GM18858 (cell line): ENCODE measurements at regions not wholly inside any gene's neighbourhood (a gene's known extent, or its start where the extent isn't known, plus 50 kb on each side); places are given as distances from the start of the nearest gene placed in this dataset.
"Not testable (repeated sequence)": the region's sequence is repeated elsewhere in the genome, so short reads cannot be mapped to it uniquely, and the experiment has no call there.

ENCODE experiments used
- ATAC-seq: cut with Tn5 transposase; IDR thresholded peaks from one replicate; pipeline ENCODE4 v1.9.1; 2021; ENCODE audit not compliant: unreplicated experiment

- no peak for ATAC-seq
Measured at GRCh38 chr2:153308466-153308865, 170.1 kb downstream of the RPRM start.

GRCh38 chr2:153307223-153307622 is 171.3 kb downstream of the RPRM start:
- no peak for ATAC-seq

GRCh38 chr2:153299809-153300208 is 178.8 kb downstream of the RPRM start:
- ATAC-seq = no peak

- ATAC-seq = no peak
Measured at GRCh38 chr2:153299217-153299616, 179.3 kb downstream of the RPRM start.

GRCh38 chr2:153294199-153294786 is 184.3 kb downstream of the RPRM start:
- no peak for ATAC-seq

GRCh38 chr2:153291718-153292117 is 186.8 kb downstream of the RPRM start:
- ATAC-seq = no peak

GRCh38 chr2:153287109-153287801 is 191.3 kb downstream of the RPRM start:
- no peak for ATAC-seq

GRCh38 chr2:153268941-153269461 is 209.6 kb downstream of the RPRM start:
- ATAC-seq = peak; percentile 51

- not testable (repeated sequence) for ATAC-seq
Measured at GRCh38 chr2:153256876-153257275, 221.7 kb downstream of the RPRM start.

GRCh38 chr2:153246636-153247035 is 231.9 kb downstream of the RPRM start:
- ATAC-seq = not testable (repeated sequence)

- ATAC-seq = peak; percentile 91
Measured at GRCh38 chr2:153235516-153235915, 243.0 kb downstream of the RPRM start.

GRCh38 chr2:153232464-153232863 is 246.1 kb downstream of the RPRM start:
- ATAC-seq = peak; percentile 29

- ATAC-seq = no peak
Measured at GRCh38 chr2:153230977-153231376, 247.6 kb downstream of the RPRM start.

- no peak for ATAC-seq
Measured at GRCh38 chr2:153228904-153229303, 249.7 kb downstream of the RPRM start.

GRCh38 chr2:153227981-153228380 is 250.6 kb downstream of the RPRM start:
- no peak for ATAC-seq

- no peak for ATAC-seq
Measured at GRCh38 chr2:153222231-153223165, 256.1 kb downstream of the RPRM start.

GRCh38 chr2:153221506-153221905 is 257.1 kb downstream of the RPRM start:
- ATAC-seq = no peak

- no peak for ATAC-seq
Measured at GRCh38 chr2:153221087-153221486, 257.5 kb downstream of the RPRM start.

GRCh38 chr2:153218851-153219250 is 259.7 kb downstream of the RPRM start:
- ATAC-seq = no peak

GRCh38 chr2:153214337-153214736 is 264.2 kb downstream of the RPRM start:
- no peak for ATAC-seq

- no peak for ATAC-seq
Measured at GRCh38 chr2:153213022-153213421, 265.5 kb downstream of the RPRM start.
